ENCODE measurements at regions not wholly inside any gene's neighbourhood (a gene's known extent, or its start where the extent isn't known, plus 50 kb on each side); places are given as distances from the start of the nearest gene placed in this dataset.

DNA sequence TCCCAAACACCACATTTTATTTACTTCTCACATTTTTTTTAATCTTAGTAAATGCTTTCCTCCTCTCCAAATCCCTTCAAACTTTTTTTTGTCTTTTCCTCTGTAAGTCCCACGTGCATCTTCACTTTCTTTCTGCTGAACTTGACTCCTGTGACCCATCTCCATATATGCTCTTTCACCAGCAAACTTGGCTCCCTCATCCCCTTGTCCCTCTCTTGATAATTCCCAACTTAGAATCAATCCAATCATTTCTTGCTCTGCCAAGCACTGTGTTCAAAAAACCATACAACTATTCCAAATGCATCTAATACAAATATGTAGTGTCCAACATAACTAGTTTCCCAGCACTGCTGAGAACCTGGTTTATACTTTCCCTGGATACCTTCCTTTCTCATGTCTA is 519.4 kb downstream of the HDGFL1 start:
- no peak for TF ChIP-seq CTCF (IDR thresholded peaks at IDR 0.05; ENCODE audit: borderline replicate concordance, extremely low read depth, low read length, poor library complexity, severe bottlenecking)
- TF ChIP-seq EZH2 (IDR thresholded peaks at IDR 0.05; ENCODE audit: borderline replicate concordance, low read depth, low read length, severe bottlenecking) = no peak

Data from DND-41 (cell line).